HG03095 (cell line): ENCODE measurements at regions not wholly inside any gene's neighbourhood (a gene's known extent, or its start where the extent isn't known, plus 50 kb on each side); places are given as distances from the start of the nearest gene placed in this dataset.
"Not testable (repeated sequence)": the region's sequence is repeated elsewhere in the genome, so short reads cannot be mapped to it uniquely, and the experiment has no call there.

Experiments used
- ATAC-seq: cut with Tn5 transposase; IDR thresholded peaks from one replicate; pipeline ENCODE4 v1.9.1; 2021; ENCODE audit warnings: moderate library complexity; ENCODE audit not compliant: unreplicated experiment

GRCh38 chr16:51516960-51517359 lies 365.9 kb upstream of the SALL1 start:
- ATAC-seq = not testable (repeated sequence)

GRCh38 chr16:51510416-51510815 lies 359.3 kb upstream of the SALL1 start:
- ATAC-seq = no peak

GRCh38 chr16:51509336-51509735 lies 358.3 kb upstream of the SALL1 start:
- ATAC-seq = no peak

GRCh38 chr16:51508490-51509212 lies 357.6 kb upstream of the SALL1 start:
- no peak for ATAC-seq

- no peak for ATAC-seq
Measured at GRCh38 chr16:51507286-51507685, 356.2 kb upstream of the SALL1 start.

GRCh38 chr16:51500306-51500705 lies 349.2 kb upstream of the SALL1 start:
- no peak for ATAC-seq

GRCh38 chr16:51497541-51498211 lies 346.6 kb upstream of the SALL1 start:
- ATAC-seq = no peak

GRCh38 chr16:51490866-51491265 lies 339.8 kb upstream of the SALL1 start:
- ATAC-seq = no peak

- no peak for ATAC-seq
Measured at GRCh38 chr16:51487880-51488279, 336.8 kb upstream of the SALL1 start.

GRCh38 chr16:51474414-51475091 lies 323.5 kb upstream of the SALL1 start:
- ATAC-seq = no peak

GRCh38 chr16:51473091-51473490 lies 322.0 kb upstream of the SALL1 start:
- no peak for ATAC-seq

- no peak for ATAC-seq
Measured at GRCh38 chr16:51470492-51470891, 319.4 kb upstream of the SALL1 start.

- ATAC-seq = no peak
Measured at GRCh38 chr16:51464996-51465395, 313.9 kb upstream of the SALL1 start.

GRCh38 chr16:51461255-51461654 lies 310.2 kb upstream of the SALL1 start:
- ATAC-seq = no peak

GRCh38 chr16:51458356-51459140 lies 307.5 kb upstream of the SALL1 start:
- no peak for ATAC-seq

- ATAC-seq = no peak
Measured at GRCh38 chr16:51457775-51458174, 306.7 kb upstream of the SALL1 start.

GRCh38 chr16:51455398-51455797 lies 304.3 kb upstream of the SALL1 start:
- no peak for ATAC-seq

GRCh38 chr16:51453251-51453650 lies 302.2 kb upstream of the SALL1 start:
- no peak for ATAC-seq

- no peak for ATAC-seq
Measured at GRCh38 chr16:51450909-51451308, 299.8 kb upstream of the SALL1 start.

GRCh38 chr16:51450376-51450775 lies 299.3 kb upstream of the SALL1 start:
- no peak for ATAC-seq

- no peak for ATAC-seq
Measured at GRCh38 chr16:51449441-51449840, 298.4 kb upstream of the SALL1 start.
